ENCODE measurements at regions not wholly inside any gene's neighbourhood (a gene's known extent, or its start where the extent isn't known, plus 50 kb on each side); places are given as distances from the start of the nearest gene placed in this dataset.
"Not testable (repeated sequence)": the region's sequence is repeated elsewhere in the genome, so short reads cannot be mapped to it uniquely, and the experiment has no call there.

- DNase-seq, result no peak
These were observed 494.6 kb upstream of the ID4 start for GRCh38 chr6:19342616-19343015.

DNA sequence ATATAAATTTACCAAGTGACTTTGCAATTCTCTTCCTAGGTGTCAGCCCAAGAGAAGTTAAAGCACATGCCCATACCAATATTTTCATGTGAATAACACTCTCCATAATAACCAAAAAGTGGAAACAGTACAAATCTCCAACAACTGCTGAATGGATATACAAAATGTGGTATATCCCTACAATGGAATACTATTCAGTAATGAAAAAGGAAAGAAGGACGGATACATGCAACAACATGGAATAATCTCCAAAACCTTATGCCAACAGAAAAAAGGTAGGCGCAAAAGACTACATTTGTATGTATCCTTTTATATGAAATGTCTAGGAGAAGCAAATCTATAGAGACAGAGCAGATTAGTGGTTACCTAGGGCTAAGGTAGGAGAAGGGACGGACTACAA is 487.7 kb upstream of the ID4 start:
- DNase-seq, result no peak

DNA sequence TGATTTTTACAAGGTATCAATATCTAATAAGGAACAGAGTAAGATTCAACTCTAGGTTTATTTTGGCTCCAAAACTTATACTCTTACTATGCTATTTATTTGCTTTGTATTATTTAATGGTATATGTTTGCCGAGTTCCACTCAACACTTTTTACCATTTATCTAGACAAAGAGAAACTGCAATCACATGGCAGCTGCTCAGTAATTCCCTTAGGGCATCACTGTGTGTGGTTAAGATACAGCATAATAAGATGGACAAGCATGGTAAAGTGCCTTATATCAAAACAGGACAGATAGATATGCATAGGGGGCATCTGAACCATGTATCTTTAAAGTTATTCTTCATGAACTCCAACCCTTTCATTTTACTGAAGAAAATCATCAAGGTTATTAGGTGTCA is 483.0 kb upstream of the ID4 start:
- DNase-seq, result peak; percentile 69

- DNase-seq, result no peak
These were observed 480.5 kb upstream of the ID4 start for GRCh38 chr6:19356692-19357091.

- DNase-seq, result no peak
These were observed 474.8 kb upstream of the ID4 start for GRCh38 chr6:19362396-19362795.

DNA sequence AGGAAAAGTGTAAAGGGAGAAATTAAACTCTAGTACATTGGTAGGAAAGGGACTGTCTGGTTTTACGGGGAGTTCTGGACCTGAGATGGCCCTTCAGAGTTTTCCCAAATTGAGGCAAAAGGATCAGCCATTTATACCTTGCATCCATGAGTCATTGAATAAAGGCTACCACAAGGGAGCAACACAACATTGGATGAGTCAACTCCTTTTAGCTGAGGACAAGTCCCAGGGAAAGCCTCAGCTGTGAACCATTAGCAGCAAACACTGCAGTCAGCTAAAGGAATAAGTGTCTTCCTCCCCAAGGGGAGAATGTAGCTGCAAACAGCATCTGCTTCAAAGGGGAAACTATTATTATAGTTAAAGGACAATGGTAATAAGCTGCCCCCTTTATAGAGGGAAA is 468.7 kb upstream of the ID4 start:
- DNase-seq, result no peak

DNA sequence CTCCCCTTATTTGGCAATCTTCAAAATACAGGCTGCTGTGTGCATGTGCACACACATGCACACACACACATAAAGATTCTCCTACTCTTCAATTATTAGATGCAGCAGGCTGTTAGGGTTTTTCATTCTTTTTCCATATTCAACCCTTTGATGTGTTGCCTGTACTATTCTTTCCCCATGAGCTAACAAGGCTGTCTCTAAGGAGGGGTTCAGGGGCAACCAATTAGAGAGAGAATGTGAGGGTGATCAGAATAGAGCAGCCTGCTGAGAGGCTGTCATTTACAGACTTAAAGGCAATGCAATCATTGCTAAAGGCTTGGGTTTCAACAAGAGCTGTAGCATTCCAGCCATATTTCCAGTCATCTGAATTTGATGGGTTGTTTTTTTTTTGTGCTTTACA is 467.4 kb upstream of the ID4 start:
- no peak for DNase-seq

DNA sequence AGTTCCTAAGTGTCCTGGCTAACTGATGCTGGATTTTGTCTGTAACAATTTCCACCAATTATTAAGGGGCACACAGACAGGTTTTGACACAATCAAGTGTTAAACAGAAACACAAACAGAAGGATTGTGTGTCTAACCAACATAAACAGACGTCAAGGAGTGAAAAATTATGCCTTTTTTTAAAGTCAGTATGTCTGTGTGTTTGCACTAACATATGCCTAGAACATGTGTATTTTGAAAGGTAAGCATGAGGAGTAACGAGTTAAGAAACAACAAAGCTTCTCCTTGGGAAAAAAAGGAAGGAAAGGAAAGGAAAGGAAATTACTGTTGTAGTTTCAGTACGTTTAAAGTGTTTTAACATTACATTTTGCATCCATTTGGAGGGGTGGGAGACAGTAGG is 466.3 kb upstream of the ID4 start:
- DNase-seq, result no peak

DNA sequence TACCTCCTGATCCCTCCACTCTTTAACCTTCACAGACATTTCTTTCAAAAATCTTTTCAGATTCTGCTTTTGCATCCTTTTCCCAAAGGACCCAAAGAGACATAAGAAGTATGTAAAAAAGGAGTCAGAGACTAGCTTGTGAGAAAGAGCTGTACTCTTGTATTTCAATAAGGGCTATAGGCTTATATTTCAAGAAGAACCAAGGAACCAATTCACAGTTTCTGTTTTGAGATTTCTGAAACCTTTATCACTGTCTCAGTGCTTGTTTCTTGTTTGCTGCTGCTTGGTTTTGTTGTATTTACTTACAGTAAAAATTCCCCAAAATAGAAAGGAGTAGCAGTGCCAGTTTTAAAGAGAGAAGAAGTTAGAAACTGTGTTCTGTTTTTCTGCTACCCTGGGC is 461.6 kb upstream of the ID4 start:
- DNase-seq, result no peak

- DNase-seq, result no peak
These were observed 459.4 kb upstream of the ID4 start for GRCh38 chr6:19377722-19378121.

GRCh38 chr6:19380293-19380692 is 456.9 kb upstream of the ID4 start:
- no peak for DNase-seq

DNA sequence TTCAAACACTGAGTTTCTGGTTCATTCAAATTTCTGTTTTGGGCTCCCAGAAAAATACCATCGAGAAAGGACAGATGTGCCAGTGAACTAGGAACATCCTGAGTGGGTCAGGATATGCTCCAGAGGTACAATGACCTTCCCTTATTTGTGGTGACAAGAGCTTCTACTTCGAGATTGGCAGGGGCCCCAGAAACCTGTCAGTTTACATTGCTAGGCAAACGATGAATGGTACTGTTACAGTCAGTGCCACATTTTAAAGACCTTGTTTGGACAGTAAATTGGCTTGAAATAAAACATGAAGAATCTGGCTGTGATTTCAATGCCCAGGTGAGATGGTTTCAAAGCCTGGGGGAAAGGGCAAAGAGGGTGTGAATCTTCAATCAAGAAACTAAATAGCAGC is 454.5 kb upstream of the ID4 start:
- DNase-seq, result peak; percentile 73

DNA sequence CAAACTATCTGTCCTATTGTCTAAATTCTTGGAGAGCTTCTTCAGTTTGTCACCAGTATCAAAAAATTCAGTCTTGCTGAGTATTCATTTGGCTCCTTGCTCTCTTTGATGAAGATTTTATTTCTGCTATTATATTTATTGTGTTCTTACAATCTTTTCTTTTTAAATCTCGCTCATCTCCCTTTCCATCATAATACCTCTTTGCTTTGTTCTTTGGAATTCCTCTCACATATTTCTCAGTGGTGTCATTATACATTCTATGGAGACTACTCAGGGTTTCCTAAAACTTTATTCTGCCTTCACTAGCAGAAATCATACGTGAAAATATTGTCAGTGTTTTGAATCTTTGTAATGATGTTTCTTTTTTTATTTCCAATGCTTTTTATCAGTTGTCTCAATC is 445.2 kb upstream of the ID4 start:
- DNase-seq, result no peak

DNA sequence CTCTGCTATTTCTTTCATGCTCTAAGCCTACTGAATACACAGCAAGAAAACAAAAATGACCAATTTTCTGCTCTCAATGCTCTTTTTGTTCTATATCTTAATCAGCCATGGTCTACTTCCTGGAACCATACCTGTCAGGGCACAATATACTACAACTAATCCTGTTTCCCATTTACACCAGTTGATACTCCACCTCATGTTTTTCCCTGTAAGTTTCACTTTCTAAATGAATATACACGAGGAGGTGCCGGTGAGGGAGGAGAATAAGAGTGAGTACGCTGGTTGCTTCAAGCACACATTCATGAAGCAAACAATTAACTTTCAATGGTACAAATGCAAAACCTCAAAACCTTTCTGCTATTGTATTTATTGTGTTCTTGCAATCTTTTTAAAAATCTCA is 443.1 kb upstream of the ID4 start:
- DNase-seq, result no peak

DNA sequence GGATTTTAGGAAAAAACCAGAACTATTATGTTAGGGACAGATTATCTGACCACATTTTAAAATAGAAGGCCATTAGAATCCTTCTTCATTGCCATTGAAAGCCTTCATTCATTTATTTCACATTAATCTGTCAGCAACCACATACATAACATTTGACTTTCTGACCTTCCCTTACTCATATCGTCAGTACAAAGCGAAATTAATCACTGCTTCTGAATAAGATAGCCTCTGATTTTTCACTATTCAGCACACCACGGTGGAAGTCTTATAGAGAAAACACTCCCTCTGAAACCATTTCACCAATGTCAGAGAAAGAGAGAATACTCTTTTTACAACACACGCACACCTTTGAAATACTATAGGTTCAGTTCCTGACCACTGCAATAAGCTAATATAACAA is 442.5 kb upstream of the ID4 start:
- DNase-seq, result no peak

DNA sequence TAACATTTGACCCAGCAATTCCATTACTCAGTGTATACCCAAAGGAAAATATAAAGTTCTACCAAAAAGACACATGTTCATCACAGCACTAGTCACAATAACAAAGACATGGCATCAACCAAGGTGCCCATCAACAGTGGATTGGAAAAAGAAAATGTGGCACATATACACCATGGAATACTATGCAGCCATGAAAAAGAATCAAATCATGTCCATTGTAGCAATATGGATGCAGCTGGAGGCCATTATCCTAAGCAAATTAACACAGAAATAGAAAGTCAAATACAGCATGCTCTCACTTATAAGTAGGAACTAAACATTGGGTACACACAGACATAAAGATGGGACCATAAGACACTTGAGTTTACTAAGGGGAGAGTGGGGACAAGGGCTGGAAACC is 441.9 kb upstream of the ID4 start:
- DNase-seq, result no peak

DNA sequence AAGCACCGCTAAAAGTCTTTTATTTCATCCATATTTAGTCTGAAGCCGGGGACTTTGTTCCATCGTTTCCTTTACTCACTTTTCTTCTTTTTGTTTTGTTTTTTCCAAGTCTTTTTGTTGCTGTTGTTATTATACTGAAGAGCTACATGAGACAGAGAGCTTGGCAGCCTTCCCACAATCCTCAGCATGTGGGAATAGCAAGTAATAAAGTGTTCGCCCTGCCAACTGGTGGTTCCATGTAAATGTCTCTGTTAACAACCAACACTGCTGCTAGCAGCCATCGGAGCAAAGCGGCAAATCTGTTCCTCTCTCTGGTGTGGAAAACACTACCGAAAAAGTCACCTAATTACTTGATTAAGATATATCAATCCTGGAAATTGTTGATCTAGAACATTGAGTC is 437.8 kb upstream of the ID4 start:
- no peak for DNase-seq

DNA sequence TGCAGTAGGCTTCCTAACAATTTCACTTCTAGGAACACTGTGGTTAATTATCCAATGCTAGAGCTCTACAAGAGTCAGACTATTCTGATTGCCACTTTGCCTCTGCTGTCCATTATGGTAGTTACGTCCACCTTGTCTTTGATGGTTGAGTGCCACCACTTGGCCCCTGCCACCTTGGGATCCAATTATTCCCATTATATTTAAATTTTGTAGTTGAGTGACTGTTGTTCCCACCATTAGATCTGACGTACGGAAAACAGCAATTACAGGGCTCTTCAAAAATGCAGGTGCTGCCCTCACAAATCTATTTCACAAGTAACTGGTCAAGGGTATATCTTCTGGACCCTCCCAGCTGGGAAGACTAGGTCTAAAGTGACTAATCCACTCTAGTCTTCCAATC is 432.3 kb upstream of the ID4 start:
- not testable (repeated sequence) for DNase-seq

- DNase-seq, result no peak
These were observed 428.8 kb upstream of the ID4 start for GRCh38 chr6:19408331-19408730.

- no peak for DNase-seq
These were observed 426.7 kb upstream of the ID4 start for GRCh38 chr6:19410481-19410880.

- no peak for DNase-seq
These were observed 423.8 kb upstream of the ID4 start for GRCh38 chr6:19413323-19413722.

GRCh38 chr6:19415605-19416326 is 421.4 kb upstream of the ID4 start:
- no peak for DNase-seq

- no peak for DNase-seq
These were observed 420.4 kb upstream of the ID4 start for GRCh38 chr6:19416811-19417210.

- DNase-seq, result no peak
These were observed 419.5 kb upstream of the ID4 start for GRCh38 chr6:19417713-19418112.

DNA sequence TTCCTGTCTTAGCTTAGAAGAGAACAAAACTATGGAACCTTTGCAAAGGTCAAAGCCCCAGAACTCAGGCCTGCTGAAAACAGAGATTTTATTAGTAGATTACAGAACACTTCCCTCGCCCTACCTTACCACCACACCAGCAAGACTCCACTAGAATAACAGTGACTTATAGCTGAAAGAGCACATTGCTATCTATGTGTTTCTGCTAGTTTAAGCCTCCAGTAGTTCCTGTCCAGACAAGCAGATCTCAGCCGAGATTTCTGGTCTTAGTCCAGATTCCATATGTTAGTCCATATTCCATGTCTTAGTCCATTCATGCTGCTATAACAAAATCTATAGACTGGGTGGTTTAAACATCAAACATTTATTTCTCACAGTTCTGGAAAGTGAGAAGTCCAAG is 412.3 kb upstream of the ID4 start:
- no peak for DNase-seq

- no peak for DNase-seq
These were observed 409.6 kb upstream of the ID4 start for GRCh38 chr6:19427548-19427947.

Data from DMS153 (cell line).